ENCODE measurements at regions not wholly inside any gene's neighbourhood (a gene's known extent, or its start where the extent isn't known, plus 50 kb on each side); places are given as distances from the start of the nearest gene placed in this dataset.
"Not testable (repeated sequence)": the region's sequence is repeated elsewhere in the genome, so short reads cannot be mapped to it uniquely, and the experiment has no call there.

- TF ChIP-seq, protein P1, sequence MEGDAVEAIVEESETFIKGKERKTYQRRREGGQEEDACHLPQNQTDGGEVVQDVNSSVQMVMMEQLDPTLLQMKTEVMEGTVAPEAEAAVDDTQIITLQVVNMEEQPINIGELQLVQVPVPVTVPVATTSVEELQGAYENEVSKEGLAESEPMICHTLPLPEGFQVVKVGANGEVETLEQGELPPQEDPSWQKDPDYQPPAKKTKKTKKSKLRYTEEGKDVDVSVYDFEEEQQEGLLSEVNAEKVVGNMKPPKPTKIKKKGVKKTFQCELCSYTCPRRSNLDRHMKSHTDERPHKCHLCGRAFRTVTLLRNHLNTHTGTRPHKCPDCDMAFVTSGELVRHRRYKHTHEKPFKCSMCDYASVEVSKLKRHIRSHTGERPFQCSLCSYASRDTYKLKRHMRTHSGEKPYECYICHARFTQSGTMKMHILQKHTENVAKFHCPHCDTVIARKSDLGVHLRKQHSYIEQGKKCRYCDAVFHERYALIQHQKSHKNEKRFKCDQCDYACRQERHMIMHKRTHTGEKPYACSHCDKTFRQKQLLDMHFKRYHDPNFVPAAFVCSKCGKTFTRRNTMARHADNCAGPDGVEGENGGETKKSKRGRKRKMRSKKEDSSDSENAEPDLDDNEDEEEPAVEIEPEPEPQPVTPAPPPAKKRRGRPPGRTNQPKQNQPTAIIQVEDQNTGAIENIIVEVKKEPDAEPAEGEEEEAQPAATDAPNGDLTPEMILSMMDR (IDR thresholded peaks at IDR 0.05) = not testable (repeated sequence)
- TF ChIP-seq ZFX (IDR thresholded peaks at IDR 0.05; ENCODE audit: borderline replicate concordance) = not testable (repeated sequence)
Measured at GRCh38 chr14:106642971-106643370, 1116.6 kb downstream of the TMEM121 start.

All from 22Rv1 (cell line).